GM20431 (cell line): ENCODE measurements at regions not wholly inside any gene's neighbourhood (a gene's known extent, or its start where the extent isn't known, plus 50 kb on each side); places are given as distances from the start of the nearest gene placed in this dataset.
"Not testable (repeated sequence)": the region's sequence is repeated elsewhere in the genome, so short reads cannot be mapped to it uniquely, and the experiment has no call there.

ENCODE experiments used
- in situ Hi-C: fragments of 300-500 bp; cut with MseI, MboI; formaldehyde crosslinking; loops from one replicate; pipeline ENCODE4 v1.15.0; 2020; ENCODE audit warnings: low sequenced_read_pairs; ENCODE audit not compliant: unreplicated experiment

- in situ Hi-C loops: no loop called here
These were observed 375.9 kb downstream of the NXPH1 start for GRCh38 chr7:8809320-8809719.

GRCh38 chr7:8817448-8818036, 384.1 kb downstream of the NXPH1 start:
- in situ Hi-C loops: no loop called here

GRCh38 chr7:8818406-8818805, 385.0 kb downstream of the NXPH1 start:
- in situ Hi-C loops: no loop called here

DNA sequence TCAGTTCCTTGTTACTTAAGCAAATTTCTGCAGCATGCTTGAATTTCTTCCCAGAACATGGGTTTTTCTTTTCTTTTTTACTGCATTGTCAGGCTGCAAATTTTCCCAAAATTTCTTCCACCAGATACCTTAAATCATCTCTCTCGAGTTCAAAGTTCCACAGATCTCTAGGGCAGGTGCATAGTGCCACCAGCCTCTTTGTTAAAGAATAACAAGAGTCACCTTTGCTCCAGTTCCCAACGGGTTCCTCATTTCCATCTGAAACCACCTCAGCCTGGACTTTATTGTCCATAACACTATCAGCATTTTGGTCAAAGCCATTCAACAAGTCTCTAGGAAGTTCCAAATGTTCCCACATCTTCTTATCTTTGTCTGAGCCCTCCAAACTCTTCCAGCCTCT, 389.2 kb downstream of the NXPH1 start:
- in situ Hi-C loops: no loop called here

- in situ Hi-C loops: no loop called here
These were observed 390.1 kb downstream of the NXPH1 start for GRCh38 chr7:8823486-8823885.

DNA sequence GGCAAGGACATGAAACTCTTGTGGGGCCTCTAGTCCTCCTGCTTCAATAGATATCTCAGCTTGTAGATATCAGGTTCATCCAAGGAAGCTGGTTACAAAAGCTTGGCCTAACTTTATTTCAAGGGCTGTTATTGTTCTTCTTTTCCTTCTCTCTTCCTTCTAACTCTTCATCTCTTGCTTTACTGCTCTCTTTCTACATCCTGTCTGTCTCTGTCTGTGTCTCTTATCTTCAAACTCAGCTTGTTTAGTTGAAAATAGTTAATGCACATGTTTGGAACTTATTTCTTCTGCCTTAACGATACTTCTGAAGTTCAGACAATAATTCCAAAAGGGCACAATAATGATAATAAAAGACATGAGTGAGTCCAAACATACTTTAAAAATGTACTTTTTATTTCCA, 393.9 kb downstream of the NXPH1 start:
- in situ Hi-C loops: no loop called here

- in situ Hi-C loops: no loop called here
These were observed 395.7 kb downstream of the NXPH1 start for GRCh38 chr7:8829100-8829499.

DNA sequence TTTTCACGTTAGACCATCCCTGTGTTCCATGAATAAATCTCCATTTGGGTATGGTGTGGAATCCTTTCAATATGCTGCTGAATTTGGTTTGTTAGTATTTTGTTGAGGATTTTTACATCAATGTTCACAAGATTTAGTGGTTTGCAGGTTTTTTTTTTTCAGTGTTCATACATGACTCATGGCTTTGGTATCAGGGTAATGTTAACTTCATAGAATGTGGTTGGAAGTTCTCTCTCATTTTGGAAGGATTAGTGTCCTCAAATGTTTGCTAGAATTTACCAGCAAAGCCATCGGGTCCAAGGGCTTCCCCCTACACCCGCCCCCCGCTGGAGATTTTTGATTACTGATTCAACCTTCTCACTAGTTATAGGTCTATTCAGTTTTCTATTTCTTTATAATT, 398.0 kb downstream of the NXPH1 start:
- in situ Hi-C loops: no loop called here

DNA sequence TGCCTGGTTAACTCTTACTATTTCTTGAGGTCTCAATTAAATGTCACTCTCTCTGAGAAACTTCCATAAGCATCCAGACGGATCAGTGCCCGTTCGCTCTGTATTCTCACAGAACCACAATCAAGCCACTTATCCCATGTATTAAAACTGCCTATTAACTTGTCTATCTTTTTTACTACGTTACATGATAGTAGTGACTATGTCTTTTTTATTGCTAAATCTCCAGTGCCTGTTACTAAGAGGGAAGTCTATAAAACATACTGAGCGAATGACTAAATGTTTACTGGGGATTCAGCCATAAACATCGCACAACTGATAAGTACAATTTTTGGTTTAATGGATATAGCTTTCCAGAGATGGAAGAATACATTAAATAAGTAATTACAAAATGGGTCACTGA, 399.9 kb downstream of the NXPH1 start:
- in situ Hi-C loops: no loop called here

DNA sequence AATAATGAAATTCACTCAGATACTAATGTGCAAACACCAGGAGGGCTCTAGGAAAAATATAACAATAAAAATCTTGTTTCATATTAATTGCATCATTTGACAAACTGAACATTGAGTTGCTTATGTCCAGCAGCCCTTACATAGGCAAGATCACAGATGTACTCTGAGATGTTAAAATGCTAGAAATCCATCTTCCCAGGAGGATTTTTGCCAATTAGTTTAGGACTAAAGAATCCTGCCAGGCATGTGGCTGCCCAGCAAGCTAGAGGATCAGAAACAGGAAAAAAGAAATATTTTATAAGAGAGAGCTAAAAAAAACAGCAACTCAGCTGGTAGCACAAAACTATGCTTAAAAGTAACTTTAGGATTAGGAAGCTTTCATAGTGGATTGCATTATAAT, 407.8 kb downstream of the NXPH1 start:
- in situ Hi-C loops: no loop called here

GRCh38 chr7:8871716-8872115, 438.3 kb downstream of the NXPH1 start:
- in situ Hi-C loops: no loop called here

- in situ Hi-C loops: no loop called here
These were observed 448.5 kb downstream of the NXPH1 start for GRCh38 chr7:8881916-8882315.

DNA sequence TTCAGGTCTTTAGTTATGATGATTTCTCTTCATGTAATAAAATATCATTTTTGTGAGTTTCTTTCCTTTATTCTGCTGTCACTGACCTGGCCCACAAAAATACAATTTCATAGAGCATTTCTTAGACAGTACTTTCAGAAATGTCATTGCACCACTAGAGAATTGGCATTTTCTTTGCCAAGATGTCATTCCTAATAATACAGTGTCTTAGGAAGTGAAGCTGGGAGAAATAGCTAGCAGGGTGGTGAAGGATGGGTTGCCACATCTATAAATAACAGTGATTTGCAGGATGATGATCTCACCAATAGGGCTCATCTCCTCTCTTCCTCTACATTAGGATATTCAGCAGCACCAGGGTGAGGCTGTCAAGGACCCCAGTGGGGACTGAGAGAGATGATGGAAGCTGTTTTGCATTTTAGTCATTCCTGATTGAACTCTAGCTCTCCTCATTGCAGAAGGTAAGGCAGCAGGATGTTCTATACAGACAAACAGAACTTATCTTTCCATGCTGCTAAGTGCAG, 452.1 kb downstream of the NXPH1 start:
- in situ Hi-C loops: no loop called here

DNA sequence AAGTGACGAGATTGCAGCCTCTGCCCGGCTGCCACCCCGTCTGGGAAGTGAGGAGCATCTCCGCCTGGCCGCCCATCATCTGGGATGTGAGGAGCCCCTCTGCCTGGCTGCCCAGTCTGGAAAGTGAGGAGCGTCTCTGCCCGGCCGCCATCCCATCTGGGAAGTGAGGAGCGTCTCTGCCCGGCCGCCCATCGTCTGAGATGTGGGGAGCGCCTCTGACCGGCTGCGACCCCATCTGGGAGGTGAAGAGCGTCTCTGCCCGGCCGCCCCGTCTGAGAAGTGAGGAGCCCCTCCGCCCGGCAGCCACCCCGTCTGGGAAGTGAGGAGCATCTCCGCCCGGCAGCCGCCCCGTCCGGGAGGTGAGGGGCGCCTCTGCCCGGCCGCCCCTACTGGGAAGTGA, 456.9 kb downstream of the NXPH1 start:
- in situ Hi-C loops: not testable (repeated sequence)

- in situ Hi-C loops: no loop called here
These were observed 460.4 kb downstream of the NXPH1 start for GRCh38 chr7:8893775-8894174.

DNA sequence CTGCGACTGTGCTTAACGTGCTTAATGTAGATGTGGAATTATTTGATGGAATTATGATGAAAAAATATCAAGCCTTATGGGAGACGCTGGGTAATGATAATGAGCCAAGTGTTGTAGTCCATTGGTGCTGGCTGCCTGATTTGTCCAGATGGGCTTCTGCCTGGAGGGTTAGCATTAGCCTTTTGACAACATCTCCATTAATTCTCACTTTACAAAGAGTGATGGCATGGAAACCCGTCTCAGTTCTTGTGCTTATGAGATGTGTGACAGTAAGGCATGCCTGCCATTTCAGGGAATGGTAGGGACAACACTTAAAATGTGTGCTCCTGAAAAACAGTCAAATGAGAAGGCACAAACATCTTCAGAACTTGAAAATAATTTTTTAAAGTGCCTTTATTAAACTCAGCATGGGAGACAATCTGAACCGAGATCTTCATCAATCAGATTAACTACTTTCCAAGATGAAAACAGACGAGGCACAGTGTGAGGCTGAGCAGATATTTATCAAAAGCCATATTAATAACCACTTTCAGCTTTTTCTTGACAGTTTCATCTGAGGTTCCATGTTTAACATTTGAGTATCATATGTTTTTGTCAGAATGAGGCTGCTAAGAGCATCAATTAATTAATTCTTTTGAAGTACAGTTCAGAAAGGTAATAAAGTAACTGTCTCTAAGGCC, 473.1 kb downstream of the NXPH1 start:
- in situ Hi-C loops: no loop called here

DNA sequence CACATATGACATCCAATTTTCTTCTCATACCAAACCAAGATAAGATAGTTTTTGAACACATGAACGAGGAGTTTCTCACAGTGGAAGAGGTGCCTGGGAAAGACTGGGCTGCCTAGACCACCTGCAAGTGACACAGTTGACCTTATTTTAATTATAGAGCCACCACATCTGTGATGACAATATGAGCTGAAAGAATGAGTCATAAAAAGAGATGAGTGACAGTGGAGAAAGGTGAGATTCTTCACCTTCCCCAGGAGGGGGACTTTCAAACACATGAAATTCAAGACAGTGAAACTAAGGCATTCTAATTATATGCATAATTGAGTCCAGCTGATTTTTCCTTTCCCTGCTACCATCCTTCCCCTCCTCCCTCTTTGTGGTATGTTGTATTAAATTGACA, 475.5 kb downstream of the NXPH1 start:
- in situ Hi-C loops: no loop called here

GRCh38 chr7:8913682-8914081, 480.3 kb downstream of the NXPH1 start:
- in situ Hi-C loops: no loop called here

DNA sequence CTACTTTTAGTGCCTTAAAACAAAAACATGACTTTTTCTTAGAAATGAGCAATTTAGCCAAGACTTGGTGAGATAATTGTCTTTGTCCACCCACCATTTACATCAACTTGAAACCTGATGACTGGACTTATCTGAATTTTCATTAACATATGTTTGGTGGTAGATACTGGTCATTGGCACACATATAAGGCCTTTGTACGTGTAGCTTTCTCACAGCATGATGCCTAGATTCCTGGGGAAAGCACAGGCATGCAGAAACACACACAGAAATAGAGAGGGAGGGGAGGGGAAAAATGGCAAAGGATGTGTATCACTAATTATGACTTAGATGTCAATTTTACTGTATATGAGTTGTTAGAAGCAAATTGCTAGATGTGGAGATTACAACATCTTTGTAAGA, 488.4 kb downstream of the NXPH1 start:
- in situ Hi-C loops: no loop called here

DNA sequence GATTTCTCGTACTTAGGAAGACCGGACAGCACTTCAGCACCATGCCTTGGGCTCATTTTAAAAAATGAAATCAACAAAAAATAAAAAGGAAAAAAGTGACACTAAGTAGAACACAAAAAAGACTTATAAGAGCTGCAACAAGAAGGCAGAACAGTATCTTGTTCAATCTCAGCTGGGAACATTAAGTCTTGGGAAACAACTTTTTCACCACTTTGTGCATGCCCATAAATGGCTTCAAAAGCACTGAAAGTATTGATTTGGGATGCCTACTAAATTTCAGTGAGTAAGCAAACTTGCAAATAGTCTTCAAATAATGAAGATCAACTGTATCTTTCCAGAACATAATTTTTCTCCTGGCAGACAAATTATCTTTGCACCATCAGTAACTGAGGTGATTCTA, 489.3 kb downstream of the NXPH1 start:
- in situ Hi-C loops: no loop called here

DNA sequence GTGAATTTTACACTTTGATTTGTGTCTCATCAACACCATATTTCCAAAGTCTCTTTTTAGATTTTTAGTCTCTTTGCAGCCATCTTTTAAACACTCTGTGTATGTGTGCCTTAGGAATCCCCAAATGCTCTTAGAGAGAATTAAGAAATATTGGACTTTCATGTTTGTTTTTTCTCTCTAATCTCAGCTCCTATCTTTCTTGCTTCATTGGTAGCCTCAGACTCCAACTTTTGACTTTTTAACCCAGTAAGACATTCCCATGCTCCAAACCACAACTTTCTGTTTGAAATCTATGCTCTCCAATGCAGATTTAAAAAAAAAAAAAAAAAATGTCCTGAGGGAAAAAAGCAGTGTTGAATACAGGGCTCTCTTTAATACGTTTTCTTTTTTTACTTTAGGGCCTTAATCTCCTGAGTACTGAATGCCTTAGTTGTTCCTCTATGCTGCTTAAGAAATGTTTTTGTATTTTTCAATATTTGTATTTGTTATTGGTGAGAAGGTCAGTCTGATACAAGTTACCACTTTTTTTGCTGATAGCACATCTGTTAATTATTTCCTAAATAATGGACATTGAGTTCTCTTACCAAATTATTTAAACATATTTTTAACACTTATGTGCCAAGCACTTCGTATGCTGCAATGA, 489.9 kb downstream of the NXPH1 start:
- in situ Hi-C loops: no loop called here
